GM20000 (cell line): ENCODE measurements at regions not wholly inside any gene's neighbourhood (a gene's known extent, or its start where the extent isn't known, plus 50 kb on each side); places are given as distances from the start of the nearest gene placed in this dataset.

Experiments used
- DNase-seq: peaks from one replicate; pipeline ENCODE4 v3.0.0; 2012; ENCODE audit warnings: low spot score
- CTCF ChIP-seq: IDR thresholded peaks from 2 replicates; pipeline ENCODE4 v1.5.1; 2012; ENCODE audit warnings: mild to moderate bottlenecking, control low read depth; ENCODE audit errors: extremely low read depth, missing control alignments

- no peak for TF ChIP-seq CTCF
- DNase-seq: no peak
These were observed 279.8 kb upstream of the FZD8 start for GRCh38 chr10:35921866-35922350.

- no peak for TF ChIP-seq CTCF
- DNase-seq: no peak
These were observed 274.7 kb upstream of the FZD8 start for GRCh38 chr10:35916791-35917190.

GRCh38 chr10:35913628-35914027 is 271.5 kb upstream of the FZD8 start:
- DNase-seq: no peak
- no peak for TF ChIP-seq CTCF

GRCh38 chr10:35912615-35913569 is 270.8 kb upstream of the FZD8 start:
- no peak for TF ChIP-seq CTCF
- no peak for DNase-seq

- TF ChIP-seq CTCF: no peak
- no peak for DNase-seq
These were observed 269.9 kb upstream of the FZD8 start for GRCh38 chr10:35911954-35912353.

GRCh38 chr10:35911233-35911632 is 269.1 kb upstream of the FZD8 start:
- TF ChIP-seq CTCF: no peak
- DNase-seq: no peak

- TF ChIP-seq CTCF: no peak
- no peak for DNase-seq
These were observed 268.1 kb upstream of the FZD8 start for GRCh38 chr10:35910234-35910633.
